ENCODE measurements at regions not wholly inside any gene's neighbourhood (a gene's known extent, or its start where the extent isn't known, plus 50 kb on each side); places are given as distances from the start of the nearest gene placed in this dataset.

DNA sequence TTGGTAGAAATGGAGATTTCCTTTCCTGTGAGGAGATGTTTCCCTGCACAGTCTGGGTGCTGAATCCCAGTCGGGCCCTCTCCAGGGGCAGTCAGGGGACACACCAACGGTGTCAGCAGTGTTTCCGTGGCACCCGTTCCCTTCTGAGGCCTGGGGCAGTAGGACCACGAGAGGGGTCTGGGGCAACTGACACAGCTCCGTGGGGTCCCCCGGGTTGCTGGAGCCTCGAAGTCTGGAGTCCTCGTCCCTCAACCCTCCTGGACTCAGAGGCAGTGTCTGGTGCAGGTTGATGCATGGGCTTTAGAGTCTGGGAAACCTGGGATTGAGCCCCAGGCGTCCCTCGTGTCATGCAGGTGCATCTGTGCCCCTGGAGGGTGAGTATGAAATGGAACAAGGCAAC is 327.3 kb downstream of the ADGRD1 start:
- TF ChIP-seq, protein P1, sequence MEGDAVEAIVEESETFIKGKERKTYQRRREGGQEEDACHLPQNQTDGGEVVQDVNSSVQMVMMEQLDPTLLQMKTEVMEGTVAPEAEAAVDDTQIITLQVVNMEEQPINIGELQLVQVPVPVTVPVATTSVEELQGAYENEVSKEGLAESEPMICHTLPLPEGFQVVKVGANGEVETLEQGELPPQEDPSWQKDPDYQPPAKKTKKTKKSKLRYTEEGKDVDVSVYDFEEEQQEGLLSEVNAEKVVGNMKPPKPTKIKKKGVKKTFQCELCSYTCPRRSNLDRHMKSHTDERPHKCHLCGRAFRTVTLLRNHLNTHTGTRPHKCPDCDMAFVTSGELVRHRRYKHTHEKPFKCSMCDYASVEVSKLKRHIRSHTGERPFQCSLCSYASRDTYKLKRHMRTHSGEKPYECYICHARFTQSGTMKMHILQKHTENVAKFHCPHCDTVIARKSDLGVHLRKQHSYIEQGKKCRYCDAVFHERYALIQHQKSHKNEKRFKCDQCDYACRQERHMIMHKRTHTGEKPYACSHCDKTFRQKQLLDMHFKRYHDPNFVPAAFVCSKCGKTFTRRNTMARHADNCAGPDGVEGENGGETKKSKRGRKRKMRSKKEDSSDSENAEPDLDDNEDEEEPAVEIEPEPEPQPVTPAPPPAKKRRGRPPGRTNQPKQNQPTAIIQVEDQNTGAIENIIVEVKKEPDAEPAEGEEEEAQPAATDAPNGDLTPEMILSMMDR (IDR thresholded peaks at IDR 0.05), result no peak
- TF ChIP-seq POLR2A (IDR thresholded peaks at IDR 0.05), result no peak

All from uterus (tissue), 2 donors.